GM21619 (cell line): ENCODE measurements at regions not wholly inside any gene's neighbourhood (a gene's known extent, or its start where the extent isn't known, plus 50 kb on each side); places are given as distances from the start of the nearest gene placed in this dataset.
A peak's percentile ranks its signal among the peaks of the same experiment; 100 is the strongest.

Source experiments
- ATAC-seq: cut with Tn5 transposase; IDR thresholded peaks from one replicate; pipeline ENCODE4 v1.9.1; 2021; ENCODE audit not compliant: unreplicated experiment

- ATAC-seq: no peak
Observed at GRCh38 chr12:45102818-45103217, 51.9 kb upstream of the DBX2 start.

GRCh38 chr12:45105996-45106395 lies 55.1 kb upstream of the DBX2 start:
- no peak for ATAC-seq

GRCh38 chr12:45112306-45112705 lies 61.4 kb upstream of the DBX2 start:
- no peak for ATAC-seq

DNA sequence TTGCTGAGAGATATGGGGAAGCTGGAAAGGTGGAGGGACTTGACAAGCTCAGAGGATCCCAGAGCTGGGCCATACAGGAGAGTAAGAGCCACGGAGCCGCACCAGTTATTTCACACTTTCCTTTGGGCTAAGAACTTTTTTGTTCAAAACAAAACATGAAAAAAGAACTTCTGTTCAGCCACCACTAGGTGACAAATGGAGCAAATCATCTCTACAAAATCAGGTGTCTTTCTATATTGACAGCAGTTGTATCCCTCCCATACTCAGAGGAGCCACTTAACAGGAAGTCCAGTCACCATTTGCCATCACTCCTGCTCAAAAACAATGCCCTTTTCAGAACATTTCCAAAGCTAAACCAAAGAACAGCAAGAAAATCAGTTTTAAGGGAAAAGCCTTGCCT lies 70.3 kb upstream of the DBX2 start:
- no peak for ATAC-seq

DNA sequence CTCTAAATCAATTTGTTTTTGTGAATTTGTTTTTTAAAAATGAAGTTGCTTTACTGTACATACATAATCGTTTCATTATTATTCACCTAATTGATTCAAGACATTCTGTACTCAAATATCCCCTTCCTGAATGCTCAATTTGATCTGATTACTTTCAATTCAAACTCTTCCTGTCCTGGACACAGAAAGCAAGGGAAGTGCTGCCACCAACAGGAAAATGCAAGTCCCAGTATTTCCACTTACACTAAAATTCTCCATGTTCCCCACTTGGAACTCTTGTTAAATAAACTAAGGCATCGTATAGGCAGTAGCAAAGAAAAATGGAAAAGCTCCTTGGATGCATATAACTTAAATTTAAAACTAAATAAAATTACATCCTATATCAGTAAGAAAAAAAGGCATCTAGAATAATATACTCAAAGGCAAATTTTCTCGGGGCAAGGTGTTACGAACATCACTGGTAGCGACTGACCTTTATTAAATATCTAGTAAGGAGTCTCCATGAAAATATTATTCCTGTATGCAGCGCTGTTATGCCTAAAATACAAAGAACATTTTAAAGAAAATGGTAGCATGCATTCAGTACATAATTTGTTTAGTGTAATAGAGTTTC lies 72.0 kb upstream of the DBX2 start:
- no peak for ATAC-seq

DNA sequence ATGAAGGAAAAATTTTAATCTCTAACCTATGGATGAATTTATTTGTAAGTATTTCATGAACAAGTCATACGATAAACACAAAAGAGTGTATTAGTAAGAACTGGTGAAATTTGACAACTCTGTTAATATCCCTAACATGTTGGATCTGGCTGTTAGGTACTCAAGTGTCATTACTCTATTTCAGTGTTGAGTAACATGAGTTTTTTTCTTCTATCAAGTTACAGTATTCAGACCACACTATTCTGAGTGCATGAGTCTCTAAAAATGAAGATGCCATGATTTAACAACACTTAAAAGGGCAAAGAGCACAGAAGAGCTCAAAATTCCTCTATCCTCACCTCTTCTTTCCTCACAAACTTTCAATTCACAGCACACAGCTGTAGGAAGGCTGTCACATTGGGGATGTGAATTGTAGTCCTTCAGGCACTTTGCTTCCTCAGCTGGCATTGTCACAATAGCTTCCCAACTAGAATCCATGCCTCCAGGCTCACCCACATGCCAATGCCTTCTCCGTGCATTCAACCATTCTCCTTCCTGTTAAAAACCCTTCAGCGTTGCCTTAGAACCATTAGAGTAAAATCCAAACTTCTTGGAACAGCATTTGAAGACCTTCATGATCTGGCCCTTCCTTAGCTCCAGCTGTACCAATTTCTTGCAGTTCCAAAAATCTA lies 73.7 kb upstream of the DBX2 start:
- ATAC-seq: no peak

DNA sequence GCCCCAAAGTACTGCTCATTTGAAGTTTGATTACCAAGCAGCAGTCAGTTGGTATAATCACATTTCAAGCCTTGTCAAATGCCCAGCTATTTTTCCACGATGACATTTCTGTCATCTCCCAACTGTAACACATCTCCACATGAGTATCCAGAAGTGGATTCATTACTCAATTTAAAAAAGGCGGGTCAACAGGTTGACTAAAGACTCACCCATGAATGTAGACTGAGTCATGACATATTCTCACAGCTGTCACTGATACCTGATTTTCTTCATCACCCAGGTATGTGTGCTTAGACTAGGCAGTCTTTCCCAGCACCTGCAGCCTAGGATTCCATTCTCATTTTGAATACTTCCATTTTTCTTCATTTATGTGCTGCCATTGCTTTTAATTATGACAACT lies 75.1 kb upstream of the DBX2 start:
- no peak for ATAC-seq

DNA sequence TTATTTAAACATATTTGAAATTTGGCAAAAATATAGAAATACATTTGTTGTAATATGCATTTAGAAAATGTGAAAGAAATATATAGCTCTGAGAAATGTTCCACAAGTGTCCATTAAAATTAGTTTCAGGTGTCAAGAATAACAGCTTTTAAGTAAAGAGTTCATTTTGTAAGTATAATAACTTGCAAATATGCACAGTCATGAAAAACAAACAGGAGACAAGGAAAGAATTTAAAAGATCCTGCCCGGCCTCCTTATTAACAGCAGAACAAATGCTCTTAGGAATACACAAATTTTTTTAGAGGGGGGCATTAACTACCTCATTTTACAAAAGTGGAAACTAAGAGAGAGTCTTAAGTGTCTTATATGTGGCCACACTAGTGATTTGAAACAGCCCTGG lies 77.7 kb upstream of the DBX2 start:
- ATAC-seq: no peak

GRCh38 chr12:45130881-45131281 lies 80.0 kb upstream of the DBX2 start:
- ATAC-seq: peak; percentile 84

GRCh38 chr12:45131506-45131905 lies 80.6 kb upstream of the DBX2 start:
- no peak for ATAC-seq

- no peak for ATAC-seq
Observed at GRCh38 chr12:45138609-45139008, 77.3 kb upstream of the ANO6 start.

GRCh38 chr12:45148006-45148405 lies 67.9 kb upstream of the ANO6 start:
- no peak for ATAC-seq

DNA sequence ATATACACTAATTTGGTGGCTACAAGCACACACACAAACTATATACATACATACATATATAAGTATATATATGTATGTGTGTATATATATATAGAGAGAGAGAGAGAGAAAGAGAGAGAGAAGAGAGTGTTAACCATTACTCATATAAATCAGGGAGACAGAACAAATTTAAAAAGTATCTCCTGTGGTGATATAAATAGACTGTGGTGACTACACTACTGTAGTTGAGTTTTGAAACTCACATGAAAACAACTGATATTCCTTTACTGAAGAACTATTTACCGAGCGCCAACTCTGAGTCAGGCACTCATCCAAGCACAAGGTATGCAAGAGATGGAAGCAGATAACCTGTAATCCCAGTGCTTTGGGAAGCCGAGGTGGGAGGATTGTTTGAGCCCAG lies 67.3 kb upstream of the ANO6 start:
- no peak for ATAC-seq

DNA sequence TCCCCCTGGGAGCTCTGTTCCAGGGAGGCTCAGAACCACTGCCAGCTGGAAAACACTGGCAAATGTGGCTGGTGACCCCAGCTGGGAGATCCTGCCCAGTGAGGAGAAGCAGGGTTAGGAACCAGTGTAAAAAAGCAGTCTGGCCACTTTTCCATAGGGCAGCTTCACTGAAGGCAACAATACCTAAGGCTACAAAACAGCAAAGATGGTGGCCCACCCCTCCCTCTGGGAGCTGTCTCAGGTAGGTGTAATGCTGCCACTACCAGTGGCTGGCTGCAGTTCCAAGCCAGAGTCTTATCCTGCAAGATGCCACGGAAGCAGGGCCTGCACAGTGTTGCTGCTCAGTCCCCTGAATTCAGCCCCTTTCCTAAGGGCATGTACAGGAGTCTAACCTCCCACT lies 50.6 kb upstream of the ANO6 start:
- ATAC-seq: no peak

GRCh38 chr12:45166056-45166455 lies 49.8 kb upstream of the ANO6 start:
- ATAC-seq: no peak
